Hepatocyte (in vitro differentiated cells): ENCODE measurements at regions not wholly inside any gene's neighbourhood (a gene's known extent, or its start where the extent isn't known, plus 50 kb on each side); places are given as distances from the start of the nearest gene placed in this dataset.

Source experiments
- DNase-seq: peaks from one replicate; pipeline ENCODE4 v3.0.0-alpha.2; 2016; ENCODE audit warnings: low spot score
- H2AFZ ChIP-seq: fragments of 200-600 bp; sonication (generic); 2 replicates; pipeline ENCODE4 v1.6.0; 2016; ENCODE audit warnings: antibody characterized with exemption, mild to moderate bottlenecking
- H3K27ac ChIP-seq: fragments of 200-600 bp; sonication (generic); 2 replicates; pipeline ENCODE4 v1.5.1; 2016; ENCODE audit warnings: mild to moderate bottlenecking
- H3K27me3 ChIP-seq: fragments of 200-600 bp; sonication (generic); 2 replicates; pipeline ENCODE4 v1.6.1; 2016
- H3K36me3 ChIP-seq: fragments of 200-600 bp; sonication (generic); replicated peaks from 2 replicates; pipeline ENCODE4 v1.5.1; 2016; ENCODE audit warnings: low read depth; ENCODE audit not compliant: insufficient read depth
- H3K4me1 ChIP-seq: fragments of 200-600 bp; sonication (generic); 2 replicates; pipeline ENCODE4 v1.5.1; 2016; ENCODE audit warnings: mild to moderate bottlenecking, moderate library complexity; ENCODE audit not compliant: insufficient read depth
- H3K4me2 ChIP-seq: fragments of 200-600 bp; sonication (generic); 2 replicates; pipeline ENCODE4 v1.6.0; 2016
- H3K4me3 ChIP-seq: fragments of 200-600 bp; sonication (generic); 2 replicates; pipeline ENCODE4 v1.5.1; 2016; ENCODE audit warnings: mild to moderate bottlenecking
- H3K79me2 ChIP-seq: fragments of 200-600 bp; sonication (generic); 2 replicates; pipeline ENCODE4 v1.6.0; 2017; ENCODE audit warnings: mild to moderate bottlenecking
- H3K9me2 ChIP-seq: fragments of 200-600 bp; sonication (generic); replicated peaks from 2 replicates; pipeline ENCODE4 v1.6.0; 2017; ENCODE audit warnings: mild to moderate bottlenecking; ENCODE audit not compliant: insufficient read depth
- H3K9me3 ChIP-seq: fragments of 200-600 bp; sonication (generic); 2 replicates; pipeline ENCODE4 v1.5.1; 2016; ENCODE audit warnings: low read depth, mild to moderate bottlenecking
- H4K20me1 ChIP-seq: fragments of 200-600 bp; sonication (generic); 2 replicates; pipeline ENCODE4 v1.6.0; 2016; ENCODE audit warnings: mild to moderate bottlenecking; ENCODE audit not compliant: insufficient read depth, poor library complexity, severe bottlenecking
- CTCF ChIP-seq: fragments of 200-600 bp; sonication (generic); IDR thresholded peaks from 2 replicates; pipeline ENCODE4 v1.5.1; 2016; ENCODE audit warnings: antibody characterized with exemption, mild to moderate bottlenecking; ENCODE audit not compliant: poor library complexity
- EZH2 ChIP-seq: fragments of 200-600 bp; sonication (generic); IDR thresholded peaks from 2 replicates; pipeline ENCODE4 v1.6.1; 2016; ENCODE audit warnings: antibody characterized with exemption, mild to moderate bottlenecking, borderline replicate concordance
- EZH2phosphoT487 ChIP-seq: fragments of 200-600 bp; sonication (generic); IDR thresholded peaks from one replicate; pipeline ENCODE4 v1.6.1; 2018; ENCODE audit warnings: antibody characterized with exemption, mild to moderate bottlenecking, low read depth, moderate library complexity; ENCODE audit not compliant: unreplicated experiment, severe bottlenecking
- WGBS: methylation state at CpG from one replicate; pipeline ENCODE4 v1.1.6; 2016; ENCODE audit warnings: low lambda C conversion rate; ENCODE audit errors: missing lambda C conversion rate; 5-methylcytosine and 5-hydroxymethylcytosine counted together

GRCh38 chr2:41647468-41648050 is 400.3 kb upstream of the PKDCC start:
- Histone ChIP-seq H3K9me2 (no peaks in the 10 kb centered on the region), H3K27ac (no peak overlapping the region), H3K27me3 (no peaks in the 10 kb centered on the region), H2AFZ (no peak overlapping the region), H4K20me1 (no peaks in the 10 kb centered on the region), H3K9me3 (no peaks in the 10 kb centered on the region), H3K36me3 (no peaks in the 10 kb centered on the region), H3K79me2 (no peaks in the 10 kb centered on the region), H3K4me3 (no peak overlapping the region), H3K4me2 (no peak overlapping the region), H3K4me1 (no peaks in the 10 kb centered on the region)
- TF ChIP-seq EZH2phosphoT487 = no peak
- no peak for TF ChIP-seq EZH2
- no peak for TF ChIP-seq CTCF
- 74% methylated on average over 1 of the region's 1 CpG for WGBS
- DNase-seq = no peak

DNA sequence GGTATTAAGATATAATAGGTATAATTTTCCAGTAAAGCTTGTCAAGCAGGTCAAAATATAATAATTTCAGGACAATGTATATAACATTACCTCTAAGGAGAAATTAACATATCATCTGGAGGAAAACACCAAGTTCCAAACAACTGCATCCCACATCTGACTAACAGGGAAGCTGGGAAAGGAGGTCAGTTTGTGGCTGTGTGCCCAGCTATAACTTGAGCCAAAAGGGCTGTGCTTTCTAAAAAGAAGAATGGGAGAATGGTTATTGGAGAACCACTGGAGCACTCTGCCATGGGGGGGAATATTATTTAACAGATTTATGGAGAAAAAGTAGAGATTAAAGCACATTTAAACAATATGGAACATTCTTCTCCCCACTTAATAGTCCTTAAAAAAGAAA is 390.6 kb upstream of the PKDCC start:
- no peaks in the 10 kb centered on the region for H4K20me1 ChIP-seq
- no peaks in the 10 kb centered on the region for H3K9me2 ChIP-seq
- H3K79me2 ChIP-seq = no peaks in the 10 kb centered on the region
- no peaks in the 10 kb centered on the region for H3K27me3 ChIP-seq
- no peaks in the 10 kb centered on the region for H3K36me3 ChIP-seq
- H2AFZ ChIP-seq = no peak overlapping the region
- DNase-seq = no peak
- no peak overlapping the region for H3K4me3 ChIP-seq
- TF ChIP-seq EZH2 (no peak), CTCF (no peak), EZH2phosphoT487 (no peak)
- no peak overlapping the region for H3K4me2 ChIP-seq
- H3K9me3 ChIP-seq = no peaks in the 10 kb centered on the region
- no peak overlapping the region for H3K27ac ChIP-seq
- H3K4me1 ChIP-seq = no peaks in the 10 kb centered on the region

DNA sequence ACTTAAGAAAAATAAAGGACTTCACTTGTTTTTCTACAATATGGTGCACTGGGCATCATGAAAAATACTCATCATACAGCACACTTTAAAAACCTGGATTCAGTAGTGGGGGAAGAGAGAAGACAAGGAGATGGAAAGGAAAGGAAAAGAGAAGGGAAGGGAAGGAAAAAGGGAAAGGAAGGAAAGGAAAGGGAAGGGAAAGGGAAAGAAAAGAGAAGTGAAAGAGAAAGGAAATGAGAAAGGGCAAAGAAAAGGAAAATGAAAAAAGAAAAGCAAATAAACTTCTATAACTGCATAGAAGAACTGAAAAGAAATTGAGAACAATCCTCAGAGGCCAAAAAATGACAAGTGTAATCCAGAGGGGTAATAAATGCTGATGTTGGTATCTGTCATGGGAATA is 388.1 kb upstream of the PKDCC start:
- no peaks in the 10 kb centered on the region for H3K9me2 ChIP-seq
- no peak overlapping the region for H3K27ac ChIP-seq
- no peak overlapping the region for H3K4me2 ChIP-seq
- H2AFZ ChIP-seq = no peak overlapping the region
- H3K36me3 ChIP-seq = no peaks in the 10 kb centered on the region
- H3K4me3 ChIP-seq = no peak overlapping the region
- no peaks in the 10 kb centered on the region for H3K4me1 ChIP-seq
- H3K27me3 ChIP-seq = no peaks in the 10 kb centered on the region
- no peak for TF ChIP-seq EZH2
- no peak for TF ChIP-seq CTCF
- no peak for TF ChIP-seq EZH2phosphoT487
- DNase-seq = no peak
- H3K79me2 ChIP-seq = no peaks in the 10 kb centered on the region
- no peaks in the 10 kb centered on the region for H3K9me3 ChIP-seq
- no peaks in the 10 kb centered on the region for H4K20me1 ChIP-seq

GRCh38 chr2:41662461-41662860 is 385.4 kb upstream of the PKDCC start:
- Histone ChIP-seq H4K20me1 (no peaks in the 10 kb centered on the region), H3K4me2 (no peak overlapping the region), H2AFZ (no peak overlapping the region), H3K9me3 (no peaks in the 10 kb centered on the region), H3K36me3 (no peaks in the 10 kb centered on the region), H3K4me3 (no peak overlapping the region), H3K79me2 (no peaks in the 10 kb centered on the region), H3K9me2 (no peaks in the 10 kb centered on the region), H3K27ac (no peak overlapping the region), H3K27me3 (no peaks in the 10 kb centered on the region), H3K4me1 (no peaks in the 10 kb centered on the region)
- TF ChIP-seq EZH2phosphoT487 = no peak
- TF ChIP-seq EZH2 = no peak
- TF ChIP-seq CTCF = no peak
- DNase-seq = no peak
